Prostate gland (tissue), 2 donors: ENCODE measurements at regions not wholly inside any gene's neighbourhood (a gene's known extent, or its start where the extent isn't known, plus 50 kb on each side); places are given as distances from the start of the nearest gene placed in this dataset.

Experiments
- DNase-seq: peaks from one replicate; pipeline ENCODE4 v3.0.0-alpha.2; 2019; ENCODE audit warnings: low spot score
- H3K27ac ChIP-seq, 2 donors: fragments of 200-600 bp; sonication (generic); 2 replicates each; pipeline ENCODE4 v1.5.1; 2017 to 2019
- H3K27me3 ChIP-seq: fragments of 200-600 bp; sonication (generic); replicated peaks from 2 replicates; pipeline ENCODE4 v1.5.1; 2019; ENCODE audit not compliant: insufficient read depth
- H3K36me3 ChIP-seq, 2 donors: fragments of 200-600 bp; sonication (generic); 1 replicate in 1 of 2; 2 replicates in 1 of 2; pipeline versions ENCODE4 v1.5.1 to v1.8.1; 2017 to 2019
- H3K4me1 ChIP-seq: fragments of 200-600 bp; sonication (generic); replicated peaks from 2 replicates; pipeline ENCODE4 v1.5.1; 2019
- H3K4me3 ChIP-seq, 2 donors: fragments of 200-600 bp; sonication (generic); 2 replicates each; pipeline ENCODE4 v1.5.1; 2017 to 2019
- H3K9me3 ChIP-seq: fragments of 200-600 bp; sonication (generic); 2 replicates; pipeline ENCODE4 v1.5.1; 2017
- POLR2A ChIP-seq: fragments of 450-650 bp; IDR thresholded peaks from one replicate; pipeline ENCODE4 v1.6.1; 2016; ENCODE audit warnings: antibody characterized with exemption, mild to moderate bottlenecking
- POLR2AphosphoS5 ChIP-seq: sonication (generic); formaldehyde crosslinking; IDR thresholded peaks from one replicate; pipeline ENCODE4 v1.6.1; 2017; ENCODE audit warnings: antibody characterized with exemption
- WGBS: methylation state at CpG from one replicate; pipeline ENCODE4 v1.1.5; 2018; 5-methylcytosine and 5-hydroxymethylcytosine counted together
- intact Hi-C: fragments of 100-400 bp; cut with DNase I; formaldehyde crosslinking; loops from one replicate; pipeline ENCODE4 v1.14.2; 2022
- TF ChIP-seq, protein P1 (sequence below), 4 experiments: fragments of 200-600 bp in 2 of 4; fragments of 450-650 bp in 2 of 4; sonication (generic) in 2 of 4; IDR thresholded peaks; 1 replicate in 3 of 4; 2 replicates in 1 of 4; pipeline ENCODE4 v1.5.1; 2016 to 2019; ENCODE audit warnings: antibody characterized with exemption in 4 of 4, mild to moderate bottlenecking in 2 of 4, moderate library complexity in 2 of 4

GRCh38 chr20:60715172-60715571 is 536.9 kb upstream of the CDH4 start:
- no peak overlapping the region for H3K4me3 ChIP-seq
- intact Hi-C loops, result no loop called here
- H3K36me3 ChIP-seq, result no peaks in the 10 kb centered on the region
- 67% methylated on average over 8 of the region's 9 CpGs for WGBS
- H3K27me3 ChIP-seq, result peaks cover 3% of the 10 kb centered on the region
- H3K9me3 ChIP-seq, result no peaks in the 10 kb centered on the region
- H3K27ac ChIP-seq, result no peak overlapping the region
- no peak for TF ChIP-seq POLR2AphosphoS5
- TF ChIP-seq, protein P1, sequence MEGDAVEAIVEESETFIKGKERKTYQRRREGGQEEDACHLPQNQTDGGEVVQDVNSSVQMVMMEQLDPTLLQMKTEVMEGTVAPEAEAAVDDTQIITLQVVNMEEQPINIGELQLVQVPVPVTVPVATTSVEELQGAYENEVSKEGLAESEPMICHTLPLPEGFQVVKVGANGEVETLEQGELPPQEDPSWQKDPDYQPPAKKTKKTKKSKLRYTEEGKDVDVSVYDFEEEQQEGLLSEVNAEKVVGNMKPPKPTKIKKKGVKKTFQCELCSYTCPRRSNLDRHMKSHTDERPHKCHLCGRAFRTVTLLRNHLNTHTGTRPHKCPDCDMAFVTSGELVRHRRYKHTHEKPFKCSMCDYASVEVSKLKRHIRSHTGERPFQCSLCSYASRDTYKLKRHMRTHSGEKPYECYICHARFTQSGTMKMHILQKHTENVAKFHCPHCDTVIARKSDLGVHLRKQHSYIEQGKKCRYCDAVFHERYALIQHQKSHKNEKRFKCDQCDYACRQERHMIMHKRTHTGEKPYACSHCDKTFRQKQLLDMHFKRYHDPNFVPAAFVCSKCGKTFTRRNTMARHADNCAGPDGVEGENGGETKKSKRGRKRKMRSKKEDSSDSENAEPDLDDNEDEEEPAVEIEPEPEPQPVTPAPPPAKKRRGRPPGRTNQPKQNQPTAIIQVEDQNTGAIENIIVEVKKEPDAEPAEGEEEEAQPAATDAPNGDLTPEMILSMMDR (IDR thresholded peaks at IDR 0.05), result no peak
- TF ChIP-seq POLR2A, result no peak
- DNase-seq, result no peak
- H3K4me1 ChIP-seq, result no peaks in the 10 kb centered on the region

DNA sequence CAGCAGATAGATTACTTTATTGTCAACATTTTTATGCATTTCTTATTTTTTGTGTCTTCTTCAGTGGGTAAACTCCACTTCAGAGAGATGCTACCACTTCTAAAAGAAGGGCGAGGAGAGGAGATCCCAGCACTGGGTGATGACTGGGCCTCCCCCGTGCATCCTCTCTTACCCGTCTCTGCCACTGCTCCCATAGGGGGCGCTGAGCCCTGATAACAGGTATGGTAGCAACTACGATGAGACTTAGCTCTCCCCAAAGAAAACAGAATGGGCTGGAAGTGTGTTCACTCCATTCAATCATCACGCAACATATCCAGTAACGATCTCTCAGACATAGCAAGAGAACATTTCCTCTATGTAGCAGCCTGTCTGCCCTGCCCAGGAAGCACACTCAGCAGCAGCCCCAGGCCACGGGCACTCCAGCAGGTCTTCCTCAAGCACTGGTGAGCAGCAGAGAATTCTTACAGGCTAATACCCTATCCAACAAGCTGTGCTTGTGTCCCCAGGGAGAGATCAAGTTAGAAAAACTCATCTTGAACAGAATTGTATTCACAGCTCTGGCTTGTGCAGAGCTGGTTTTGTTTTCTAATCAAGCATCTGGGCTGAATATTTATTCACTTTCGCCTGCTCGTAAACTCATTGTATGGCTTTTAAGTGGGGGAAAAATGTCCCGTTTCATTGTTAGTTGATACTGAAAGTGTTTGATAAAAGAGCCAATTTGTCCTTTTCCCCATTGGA is 533.1 kb upstream of the CDH4 start:
- no peak for DNase-seq
- TF ChIP-seq POLR2AphosphoS5 (no peak), POLR2A (no peak)
- TF ChIP-seq, protein P1 (IDR thresholded peaks at IDR 0.05), result no peak
- Histone ChIP-seq H3K9me3 (no peaks in the 10 kb centered on the region), H3K27ac (no peak overlapping the region), H3K4me3 (no peak overlapping the region), H3K36me3 (no peaks in the 10 kb centered on the region), H3K27me3 (no peaks in the 10 kb centered on the region), H3K4me1 (no peaks in the 10 kb centered on the region)
- 31% methylated on average over 11 of the region's 11 CpGs for WGBS
- intact Hi-C loops, result no loop called here

GRCh38 chr20:60725311-60725906 is 526.7 kb upstream of the CDH4 start:
- intact Hi-C loops, result no loop called here
- H3K9me3 ChIP-seq, result no peaks in the 10 kb centered on the region
- TF ChIP-seq POLR2A (no peak), POLR2AphosphoS5 (no peak)
- TF ChIP-seq, protein P1 (IDR thresholded peaks at IDR 0.05), result no peak
- H3K36me3 ChIP-seq, result no peaks in the 10 kb centered on the region
- 55% methylated on average over 4 of the region's 4 CpGs for WGBS
- no peak overlapping the region for H3K27ac ChIP-seq
- DNase-seq, result no peak
- H3K4me3 ChIP-seq, result no peak overlapping the region
- no peaks in the 10 kb centered on the region for H3K4me1 ChIP-seq
- H3K27me3 ChIP-seq, result no peaks in the 10 kb centered on the region

DNA sequence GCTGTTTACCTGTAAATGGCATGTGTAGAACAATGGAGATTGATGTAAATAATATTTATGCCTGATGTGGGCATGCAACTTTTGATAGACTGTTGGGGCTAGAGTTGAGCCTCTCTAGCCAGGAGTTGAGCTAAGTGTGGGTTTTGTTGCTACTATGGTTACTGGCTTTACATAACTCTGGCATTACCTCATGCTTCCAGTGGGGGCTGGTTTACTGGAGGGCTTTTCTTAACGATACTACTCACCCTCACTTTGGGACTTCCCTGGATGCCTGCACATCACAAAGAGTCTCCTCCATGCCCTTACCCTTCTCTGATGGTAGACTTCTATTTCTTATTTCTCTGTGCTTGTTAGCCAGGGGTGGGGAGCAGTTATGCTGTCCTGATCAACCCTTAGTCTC is 524.6 kb upstream of the CDH4 start:
- DNase-seq, result no peak
- Histone ChIP-seq H3K36me3 (no peaks in the 10 kb centered on the region), H3K9me3 (no peaks in the 10 kb centered on the region), H3K27me3 (no peaks in the 10 kb centered on the region), H3K4me3 (no peak overlapping the region), H3K27ac (no peak overlapping the region), H3K4me1 (no peaks in the 10 kb centered on the region)
- no peak for TF ChIP-seq POLR2A
- TF ChIP-seq, protein P1 (IDR thresholded peaks at IDR 0.05), result no peak
- no peak for TF ChIP-seq POLR2AphosphoS5
- WGBS, result 28% methylated on average over 1 of the region's 1 CpG
- intact Hi-C loops, result no loop called here

- Histone ChIP-seq H3K27me3 (no peaks in the 10 kb centered on the region), H3K4me3 (no peak overlapping the region), H3K4me1 (no peaks in the 10 kb centered on the region), H3K36me3 (no peaks in the 10 kb centered on the region), H3K9me3 (no peaks in the 10 kb centered on the region), H3K27ac (no peak overlapping the region)
- WGBS, result 68% methylated on average over 4 of the region's 4 CpGs
- DNase-seq, result no peak
- intact Hi-C loops, result no loop called here
- TF ChIP-seq, protein P1 (IDR thresholded peaks at IDR 0.05), result no peak
- TF ChIP-seq POLR2A, result no peak
- no peak for TF ChIP-seq POLR2AphosphoS5
These were observed 523.4 kb upstream of the CDH4 start for GRCh38 chr20:60728705-60729104.
